ENCODE measurements at regions not wholly inside any gene's neighbourhood (a gene's known extent, or its start where the extent isn't known, plus 50 kb on each side); places are given as distances from the start of the nearest gene placed in this dataset.

DNA sequence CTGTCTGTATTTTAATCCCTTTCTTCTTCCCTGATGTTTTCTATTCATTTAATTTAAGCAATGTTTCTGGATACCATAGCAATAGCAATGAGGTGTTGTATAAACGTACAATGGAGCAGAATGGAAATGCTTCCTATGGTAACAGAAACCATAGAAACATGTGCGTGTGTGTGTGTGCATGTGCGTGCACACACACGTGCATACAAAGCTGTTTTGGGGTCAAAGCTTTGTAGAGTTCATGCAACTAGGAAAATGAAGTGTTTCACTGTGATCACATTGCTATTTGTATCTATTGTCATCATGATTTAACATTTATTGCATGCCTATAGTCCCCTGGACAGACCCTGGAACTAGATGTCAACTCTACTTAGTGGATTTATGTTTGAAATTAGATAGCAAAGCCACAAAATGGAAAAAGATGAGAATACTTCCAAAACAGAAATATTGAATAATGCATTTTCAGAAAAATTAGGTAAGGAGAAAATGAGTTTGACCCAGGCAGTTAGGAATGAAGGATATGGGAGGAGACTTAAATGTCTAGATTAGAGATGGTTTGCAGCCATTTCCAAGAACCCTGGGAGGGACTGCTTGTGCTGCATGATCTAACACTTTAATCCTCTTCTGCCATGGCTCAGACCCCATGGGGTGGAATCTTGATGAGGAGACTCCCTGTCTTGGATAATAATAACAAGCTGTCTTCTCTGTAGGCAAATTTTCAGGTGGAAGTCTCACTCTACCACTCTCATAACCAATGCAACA is 124.4 kb downstream of the TRMT11 start:
- H3K27ac ChIP-seq (ENCODE audit: low read depth in 2 of 2, low read length in 2 of 2) = no peak overlapping the region
- no peaks in the 10 kb centered on the region for H3K4me1 ChIP-seq (ENCODE audit: control insufficient read depth in 2 of 3, insufficient read depth in 2 of 3, low read depth in 1 of 3, low read length in 3 of 3)
- DNase-seq (no peak), FAIRE-seq (no peak)
- no peak for TF ChIP-seq CTCF (IDR thresholded peaks at IDR 0.05; ENCODE audit: borderline replicate concordance, extremely low read depth, insufficient read depth)
- no peaks in the 10 kb centered on the region for H3K27me3 ChIP-seq (ENCODE audit: control insufficient read depth, insufficient read depth, low read length)
- H3K9me3 ChIP-seq (ENCODE audit: control insufficient read depth in 2 of 3, insufficient read depth in 1 of 3, low read length in 3 of 3) = no peaks in the 10 kb centered on the region
- H3K36me3 ChIP-seq (ENCODE audit: control insufficient read depth in 2 of 3, insufficient read depth in 3 of 3, low read length in 3 of 3) = peaks cover 0 to 2% (median 0%) of the 10 kb centered on the region in 3 donors
- intact Hi-C loops (cut with DNase I) = no loop called here
- no peak overlapping the region for H3K9ac ChIP-seq (ENCODE audit: low read length in 3 of 3)
- H3K4me3 ChIP-seq (ENCODE audit: low read length in 3 of 3) = no peak overlapping the region

DNA sequence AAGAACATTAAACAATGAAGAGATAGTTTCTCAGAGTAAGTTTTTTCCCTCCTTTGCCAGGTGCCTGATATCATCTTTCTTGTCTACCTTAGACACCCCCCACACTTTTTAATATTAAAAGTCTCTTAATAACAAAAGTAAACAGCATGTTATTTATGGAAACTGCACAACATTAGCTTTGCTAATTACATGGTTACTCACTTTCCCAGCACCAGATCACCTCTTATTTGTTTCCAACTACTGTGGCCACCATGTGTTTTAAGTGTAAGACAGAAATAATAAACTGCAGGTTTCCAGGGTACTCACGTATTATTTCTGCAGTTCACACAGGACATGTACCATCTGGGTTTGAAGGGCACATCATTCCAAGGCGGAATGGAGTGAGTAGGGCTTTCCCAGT is 125.0 kb downstream of the TRMT11 start:
- intact Hi-C loops (cut with DNase I) = no loop called here
- no peak for TF ChIP-seq CTCF (IDR thresholded peaks at IDR 0.05; ENCODE audit: borderline replicate concordance, extremely low read depth, insufficient read depth)
- no peak for DNase-seq

GRCh38 chr6:126112171-126112632 is 125.9 kb downstream of the TRMT11 start:
- DNase-seq = no peak
- Histone ChIP-seq H3K27ac (ENCODE audit: low read depth in 2 of 2, low read length in 2 of 2) (no peak overlapping the region), H3K27me3 (ENCODE audit: control insufficient read depth, insufficient read depth, low read length) (no peaks in the 10 kb centered on the region), H3K9ac (ENCODE audit: low read length in 3 of 3) (no peak overlapping the region), H3K4me1 (ENCODE audit: control insufficient read depth in 2 of 3, insufficient read depth in 2 of 3, low read depth in 1 of 3, low read length in 3 of 3) (no peaks in the 10 kb centered on the region), H3K4me3 (ENCODE audit: low read length in 3 of 3) (no peak overlapping the region), H3K36me3 (ENCODE audit: control insufficient read depth in 2 of 3, insufficient read depth in 3 of 3, low read length in 3 of 3) (peaks cover 0 to 2% (median 0%) of the 10 kb centered on the region in 3 donors), H3K9me3 (ENCODE audit: control insufficient read depth in 2 of 3, insufficient read depth in 1 of 3, low read length in 3 of 3) (no peaks in the 10 kb centered on the region)
- TF ChIP-seq CTCF (IDR thresholded peaks at IDR 0.05; ENCODE audit: borderline replicate concordance, extremely low read depth, insufficient read depth) = no peak
- intact Hi-C loops (cut with DNase I) = no loop called here
- no peak for FAIRE-seq

More for the DNA sequence above, 125.0 kb downstream of the TRMT11 start:
- no peaks in the 10 kb centered on the region for H3K9me3 ChIP-seq (ENCODE audit: control insufficient read depth in 2 of 3, insufficient read depth in 1 of 3, low read length in 3 of 3)
- H3K4me3 ChIP-seq (ENCODE audit: low read length in 3 of 3) = no peak overlapping the region
- no peak for FAIRE-seq
- no peaks in the 10 kb centered on the region for H3K27me3 ChIP-seq (ENCODE audit: control insufficient read depth, insufficient read depth, low read length)
- H3K27ac ChIP-seq (ENCODE audit: low read depth in 2 of 2, low read length in 2 of 2) = no peak overlapping the region
- H3K9ac ChIP-seq (ENCODE audit: low read length in 3 of 3) = no peak overlapping the region
- peaks cover 0 to 2% (median 0%) of the 10 kb centered on the region in 3 donors for H3K36me3 ChIP-seq (ENCODE audit: control insufficient read depth in 2 of 3, insufficient read depth in 3 of 3, low read length in 3 of 3)
- no peaks in the 10 kb centered on the region for H3K4me1 ChIP-seq (ENCODE audit: control insufficient read depth in 2 of 3, insufficient read depth in 2 of 3, low read depth in 1 of 3, low read length in 3 of 3)

All from kidney (tissue), 13 donors.